Peyer's patch (tissue), 4 donors: ENCODE measurements at regions not wholly inside any gene's neighbourhood (a gene's known extent, or its start where the extent isn't known, plus 50 kb on each side); places are given as distances from the start of the nearest gene placed in this dataset.

Experiments
- DNase-seq, 3 donors: peaks; one replicate each; pipeline ENCODE4 v3.0.0-alpha.2; 2017 to 2019
- H3K27ac ChIP-seq, 4 donors: fragments of 200-600 bp; sonication (generic); one replicate each; pipeline ENCODE4 v1.5.1; 2016 to 2019
- H3K27me3 ChIP-seq, 2 donors: fragments of 200-600 bp; sonication (generic); one replicate each; pipeline ENCODE4 v1.5.1; 2019
- H3K36me3 ChIP-seq, 3 donors: fragments of 200-600 bp; sonication (generic); one replicate each; pipeline ENCODE4 v1.5.1; 2016 to 2019
- H3K4me1 ChIP-seq, 4 donors: fragments of 200-600 bp; sonication (generic); one replicate each; pipeline ENCODE4 v1.5.1; 2016 to 2019
- H3K4me3 ChIP-seq, 4 donors: fragments of 200-600 bp; sonication (generic); 1 replicate in 3 of 4; 2 replicates in 1 of 4; pipeline ENCODE4 v1.5.1; 2016 to 2019; ENCODE audit warnings: mild to moderate bottlenecking in 1 of 4
- H3K9me3 ChIP-seq, 4 donors: fragments of 200-600 bp; sonication (generic); one replicate each; pipeline ENCODE4 v1.5.1; 2016 to 2019; ENCODE audit warnings: mild to moderate bottlenecking in 1 of 4
- POLR2A ChIP-seq, 2 donors: fragments of 450-650 bp; IDR thresholded peaks; one replicate each; pipeline ENCODE4 v1.5.1; 2017; ENCODE audit warnings: antibody characterized with exemption in 2 of 2, mild to moderate bottlenecking in 2 of 2, moderate library complexity in 2 of 2
- TF ChIP-seq, protein P1 (sequence below), 6 experiments: fragments of 450-650 bp in 4 of 6; fragments of 200-600 bp in 2 of 6; sonication (generic) in 1 of 6; IDR thresholded peaks; one replicate each; pipeline ENCODE4 v1.5.1; 2017 to 2019; ENCODE audit warnings: antibody characterized with exemption in 6 of 6, mild to moderate bottlenecking in 3 of 6, moderate library complexity in 1 of 6

DNA sequence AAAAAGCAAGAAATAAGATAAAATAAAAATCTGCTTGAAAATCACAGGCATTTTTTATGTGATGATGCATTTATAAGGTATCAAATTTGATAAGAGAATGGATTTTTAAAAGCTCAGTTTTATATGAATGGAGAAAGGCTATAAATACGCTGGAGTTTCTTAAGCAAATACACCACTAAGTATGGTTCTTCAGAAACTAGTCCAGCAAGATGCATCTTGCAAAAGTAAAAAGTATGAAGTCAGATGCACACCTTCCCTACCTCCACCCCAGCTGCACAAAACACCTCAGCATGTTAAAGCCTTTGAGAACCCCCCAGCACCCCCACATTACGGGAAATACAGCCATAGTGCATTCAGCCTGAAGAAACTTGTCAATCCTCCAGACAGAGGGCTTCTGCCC is 143.1 kb upstream of the PROX1 start:
- DNase-seq, result no peak
- H3K4me3 ChIP-seq, result no peak overlapping the region
- no peaks in the 10 kb centered on the region for H3K36me3 ChIP-seq
- H3K27me3 ChIP-seq, result no peaks in the 10 kb centered on the region
- no peak overlapping the region for H3K27ac ChIP-seq
- TF ChIP-seq, protein P1, sequence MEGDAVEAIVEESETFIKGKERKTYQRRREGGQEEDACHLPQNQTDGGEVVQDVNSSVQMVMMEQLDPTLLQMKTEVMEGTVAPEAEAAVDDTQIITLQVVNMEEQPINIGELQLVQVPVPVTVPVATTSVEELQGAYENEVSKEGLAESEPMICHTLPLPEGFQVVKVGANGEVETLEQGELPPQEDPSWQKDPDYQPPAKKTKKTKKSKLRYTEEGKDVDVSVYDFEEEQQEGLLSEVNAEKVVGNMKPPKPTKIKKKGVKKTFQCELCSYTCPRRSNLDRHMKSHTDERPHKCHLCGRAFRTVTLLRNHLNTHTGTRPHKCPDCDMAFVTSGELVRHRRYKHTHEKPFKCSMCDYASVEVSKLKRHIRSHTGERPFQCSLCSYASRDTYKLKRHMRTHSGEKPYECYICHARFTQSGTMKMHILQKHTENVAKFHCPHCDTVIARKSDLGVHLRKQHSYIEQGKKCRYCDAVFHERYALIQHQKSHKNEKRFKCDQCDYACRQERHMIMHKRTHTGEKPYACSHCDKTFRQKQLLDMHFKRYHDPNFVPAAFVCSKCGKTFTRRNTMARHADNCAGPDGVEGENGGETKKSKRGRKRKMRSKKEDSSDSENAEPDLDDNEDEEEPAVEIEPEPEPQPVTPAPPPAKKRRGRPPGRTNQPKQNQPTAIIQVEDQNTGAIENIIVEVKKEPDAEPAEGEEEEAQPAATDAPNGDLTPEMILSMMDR (IDR thresholded peaks at IDR 0.05), result no peak
- no peaks in the 10 kb centered on the region for H3K9me3 ChIP-seq
- no peaks in the 10 kb centered on the region for H3K4me1 ChIP-seq

- H3K4me1 ChIP-seq, result no peaks in the 10 kb centered on the region
- no peak for DNase-seq
- H3K9me3 ChIP-seq, result no peaks in the 10 kb centered on the region
- H3K27me3 ChIP-seq, result no peaks in the 10 kb centered on the region
- no peak for TF ChIP-seq POLR2A (IDR thresholded peaks at IDR 0.05)
- TF ChIP-seq, protein P1 (IDR thresholded peaks at IDR 0.05), result no peak
- H3K4me3 ChIP-seq, result no peak overlapping the region
- H3K36me3 ChIP-seq, result no peaks in the 10 kb centered on the region
- no peak overlapping the region for H3K27ac ChIP-seq
Measured at GRCh38 chr1:213852107-213852506, 135.7 kb upstream of the PROX1 start.

GRCh38 chr1:213858581-213858980 is 129.2 kb upstream of the PROX1 start:
- H3K27me3 ChIP-seq, result no peaks in the 10 kb centered on the region
- no peak for TF ChIP-seq POLR2A (IDR thresholded peaks at IDR 0.05)
- TF ChIP-seq, protein P1 (IDR thresholded peaks at IDR 0.05), result no peak
- no peak for DNase-seq
- no peaks in the 10 kb centered on the region for H3K9me3 ChIP-seq
- H3K4me1 ChIP-seq, result no peaks in the 10 kb centered on the region
- H3K36me3 ChIP-seq, result no peaks in the 10 kb centered on the region
- H3K4me3 ChIP-seq, result no peak overlapping the region
- H3K27ac ChIP-seq, result no peak overlapping the region

GRCh38 chr1:213861841-213862240 is 125.9 kb upstream of the PROX1 start:
- Histone ChIP-seq H3K36me3 (no peaks in the 10 kb centered on the region), H3K27ac (no peak overlapping the region), H3K27me3 (no peaks in the 10 kb centered on the region), H3K4me1 (no peaks in the 10 kb centered on the region), H3K9me3 (no peaks in the 10 kb centered on the region), H3K4me3 (no peak overlapping the region)
- TF ChIP-seq, protein P1 (IDR thresholded peaks at IDR 0.05), result no peak
- no peak for TF ChIP-seq POLR2A (IDR thresholded peaks at IDR 0.05)
- no peak for DNase-seq

- no peaks in the 10 kb centered on the region for H3K27me3 ChIP-seq
- H3K27ac ChIP-seq, result no peak overlapping the region
- DNase-seq, result no peak
Measured at GRCh38 chr1:213864091-213864490, 123.7 kb upstream of the PROX1 start.

More at GRCh38 chr1:213864091-213864490, 123.7 kb upstream of the PROX1 start:
- H3K4me1 ChIP-seq, result no peaks in the 10 kb centered on the region
- no peak overlapping the region for H3K4me3 ChIP-seq
- H3K9me3 ChIP-seq, result no peaks in the 10 kb centered on the region
- no peaks in the 10 kb centered on the region for H3K36me3 ChIP-seq
- TF ChIP-seq, protein P1 (IDR thresholded peaks at IDR 0.05), result no peak
- TF ChIP-seq POLR2A (IDR thresholded peaks at IDR 0.05), result no peak
